Glutamatergic neuron (in vitro differentiated cells): ENCODE measurements at regions not wholly inside any gene's neighbourhood (a gene's known extent, or its start where the extent isn't known, plus 50 kb on each side); places are given as distances from the start of the nearest gene placed in this dataset.
"Not testable (repeated sequence)": the region's sequence is repeated elsewhere in the genome, so short reads cannot be mapped to it uniquely, and the experiment has no call there.

Source experiments
- DNase-seq: peaks from one replicate; pipeline ENCODE4 v3.0.0; 2022
- H3K27ac Mint-ChIP-seq: one replicate; pipeline ENCODE4 v1.8.0; 2020; ENCODE audit warnings: mild to moderate bottlenecking, mixed read lengths, inconsistent platforms; ENCODE audit not compliant: unreplicated experiment
- H3K27me3 Mint-ChIP-seq: one replicate; pipeline ENCODE4 v1.8.0; 2020; ENCODE audit warnings: mild to moderate bottlenecking, moderate library complexity, mixed read lengths, inconsistent platforms; ENCODE audit not compliant: unreplicated experiment
- H3K36me3 Mint-ChIP-seq: one replicate; pipeline ENCODE4 v1.8.0; 2020; ENCODE audit warnings: mild to moderate bottlenecking, mixed read lengths, inconsistent platforms; ENCODE audit not compliant: unreplicated experiment
- H3K4me1 Mint-ChIP-seq: one replicate; pipeline ENCODE4 v1.8.0; 2020; ENCODE audit warnings: mild to moderate bottlenecking, low read depth, mixed read lengths, inconsistent platforms; ENCODE audit not compliant: unreplicated experiment
- H3K4me3 Mint-ChIP-seq: one replicate; pipeline ENCODE4 v1.8.0; 2020; ENCODE audit warnings: mild to moderate bottlenecking, mixed read lengths, inconsistent platforms; ENCODE audit not compliant: unreplicated experiment
- H3K9me3 Mint-ChIP-seq: one replicate; pipeline ENCODE4 v1.8.0; 2020; ENCODE audit warnings: mild to moderate bottlenecking, moderate library complexity, mixed read lengths, inconsistent platforms; ENCODE audit not compliant: unreplicated experiment
- CTCF ChIP-seq: fragments of 200-600 bp; sonication (generic); IDR thresholded peaks from one replicate; pipeline ENCODE4 v1.5.0; 2021; ENCODE audit not compliant: partially characterized antibody, unreplicated experiment

GRCh38 chr7:66430164-66430545 is 198.5 kb upstream of the KCTD7 start:
- H3K27ac Mint-ChIP-seq = no peak overlapping the region
- H3K36me3 Mint-ChIP-seq = no peaks in the 10 kb centered on the region
- H3K9me3 Mint-ChIP-seq = no peaks in the 10 kb centered on the region
- DNase-seq = no peak
- no peak overlapping the region for H3K4me3 Mint-ChIP-seq
- TF ChIP-seq CTCF = no peak
- H3K4me1 Mint-ChIP-seq = peaks cover 2% of the 10 kb centered on the region
- peaks cover 2% of the 10 kb centered on the region for H3K27me3 Mint-ChIP-seq

GRCh38 chr7:66438703-66439405 is 189.8 kb upstream of the KCTD7 start:
- H3K9me3 Mint-ChIP-seq, H3K4me3 Mint-ChIP-seq, H3K36me3 Mint-ChIP-seq, H3K4me1 Mint-ChIP-seq, H3K27me3 Mint-ChIP-seq, DNase-seq, H3K27ac Mint-ChIP-seq: not testable (repeated sequence)

GRCh38 chr7:66442385-66442784 is 186.3 kb upstream of the KCTD7 start:
- peaks cover 3% of the 10 kb centered on the region for H3K9me3 Mint-ChIP-seq
- no peak for DNase-seq
- H3K4me1 Mint-ChIP-seq = no peaks in the 10 kb centered on the region
- H3K27me3 Mint-ChIP-seq = peaks cover 3% of the 10 kb centered on the region
- TF ChIP-seq CTCF = no peak
- no peak overlapping the region for H3K4me3 Mint-ChIP-seq
- no peak overlapping the region for H3K27ac Mint-ChIP-seq
- no peaks in the 10 kb centered on the region for H3K36me3 Mint-ChIP-seq

GRCh38 chr7:66443946-66444345 is 184.7 kb upstream of the KCTD7 start:
- TF ChIP-seq CTCF = no peak
- H3K9me3 Mint-ChIP-seq = peaks cover 3% of the 10 kb centered on the region
- H3K27ac Mint-ChIP-seq = no peak overlapping the region
- DNase-seq = no peak
- no peaks in the 10 kb centered on the region for H3K4me1 Mint-ChIP-seq
- H3K36me3 Mint-ChIP-seq = no peaks in the 10 kb centered on the region
- H3K4me3 Mint-ChIP-seq = no peak overlapping the region
- H3K27me3 Mint-ChIP-seq = peaks cover 3% of the 10 kb centered on the region

GRCh38 chr7:66447007-66447406 is 181.7 kb upstream of the KCTD7 start:
- not testable (repeated sequence) for H3K27me3 Mint-ChIP-seq, H3K9me3 Mint-ChIP-seq, H3K4me1 Mint-ChIP-seq, DNase-seq, H3K4me3 Mint-ChIP-seq, H3K27ac Mint-ChIP-seq, H3K36me3 Mint-ChIP-seq

- H3K36me3 Mint-ChIP-seq, H3K4me1 Mint-ChIP-seq, H3K4me3 Mint-ChIP-seq, H3K27me3 Mint-ChIP-seq, DNase-seq, H3K27ac Mint-ChIP-seq, H3K9me3 Mint-ChIP-seq: not testable (repeated sequence)
These were observed 177.9 kb upstream of the KCTD7 start for GRCh38 chr7:66450814-66451213.

- not testable (repeated sequence) for H3K27me3 Mint-ChIP-seq, H3K27ac Mint-ChIP-seq, DNase-seq, H3K4me3 Mint-ChIP-seq, H3K4me1 Mint-ChIP-seq, H3K36me3 Mint-ChIP-seq, H3K9me3 Mint-ChIP-seq
These were observed 177.0 kb upstream of the KCTD7 start for GRCh38 chr7:66451713-66452112.
